ENCODE measurements at regions not wholly inside any gene's neighbourhood (a gene's known extent, or its start where the extent isn't known, plus 50 kb on each side); places are given as distances from the start of the nearest gene placed in this dataset.

- no peak overlapping the region for H3K27ac ChIP-seq (ENCODE audit: low read length)
- H3K4me1 Mint-ChIP-seq = no peaks in the 10 kb centered on the region
- H3K4me1 ChIP-seq (ENCODE audit: control insufficient read depth in 1 of 2, extremely low read depth in 1 of 2, insufficient read depth in 2 of 2, low read length in 2 of 2) = no peaks in the 10 kb centered on the region
- H3K27me3 ChIP-seq (replicated peaks in 1 of 2; ENCODE audit: control insufficient read depth in 2 of 2, extremely low read depth in 1 of 2, insufficient read depth in 2 of 2, low read length in 1 of 2) = no peaks in the 10 kb centered on the region
- ATAC-seq (replicated peaks in 1 of 4) = no peak
- H3K27ac Mint-ChIP-seq = no peak overlapping the region
- H3K36me3 ChIP-seq (ENCODE audit: control insufficient read depth in 2 of 2, extremely low read depth in 1 of 2, insufficient read depth in 1 of 2, low read length in 1 of 2) = no peaks in the 10 kb centered on the region
- peaks cover 11 to 16% of the 10 kb centered on the region in 2 donors for H3K27me3 Mint-ChIP-seq
- H3K36me3 Mint-ChIP-seq = no peaks in the 10 kb centered on the region
- ChIA-PET CTCF (no interaction called here), POLR2A (no interaction called here)
- H3K9me3 ChIP-seq = no peaks in the 10 kb centered on the region
- no CpG with 5 or more reads among the region's 1 CpG for WGBS (ENCODE audit: insufficient coverage)
- H3K4me3 Mint-ChIP-seq = no peak overlapping the region
- no peaks in the 10 kb centered on the region for H3K9me3 Mint-ChIP-seq
- DNase-seq = no peak
- no peak overlapping the region for H3K4me3 ChIP-seq (ENCODE audit: control insufficient read depth in 1 of 2, extremely low read depth in 1 of 2, low read length in 1 of 2)
Observed at GRCh38 chr12:45102818-45103217, 51.9 kb upstream of the DBX2 start.

GRCh38 chr12:45105996-45106395, 55.1 kb upstream of the DBX2 start:
- Mint-ChIP-seq H3K4me3 (no peak overlapping the region), H3K27me3 (peaks cover 12 to 13% of the 10 kb centered on the region in 2 donors), H3K9me3 (no peaks in the 10 kb centered on the region), H3K27ac (no peak overlapping the region), H3K36me3 (no peaks in the 10 kb centered on the region), H3K4me1 (no peaks in the 10 kb centered on the region)
- ATAC-seq (replicated peaks in 1 of 4) = no peak
- 93% methylated on average over 5 of the region's 10 CpGs for WGBS (ENCODE audit: insufficient coverage)
- no peaks in the 10 kb centered on the region for H3K9me3 ChIP-seq
- POLR2A ChIA-PET = no interaction called here
- no peaks in the 10 kb centered on the region for H3K4me1 ChIP-seq (ENCODE audit: control insufficient read depth in 1 of 2, extremely low read depth in 1 of 2, insufficient read depth in 2 of 2, low read length in 2 of 2)
- CTCF ChIA-PET = no interaction called here
- no peak for DNase-seq
- H3K27me3 ChIP-seq (replicated peaks in 1 of 2; ENCODE audit: control insufficient read depth in 2 of 2, extremely low read depth in 1 of 2, insufficient read depth in 2 of 2, low read length in 1 of 2) = no peaks in the 10 kb centered on the region
- H3K36me3 ChIP-seq (ENCODE audit: control insufficient read depth in 2 of 2, extremely low read depth in 1 of 2, insufficient read depth in 1 of 2, low read length in 1 of 2) = no peaks in the 10 kb centered on the region
- no peak overlapping the region for H3K27ac ChIP-seq (ENCODE audit: low read length)
- H3K4me3 ChIP-seq (ENCODE audit: control insufficient read depth in 1 of 2, extremely low read depth in 1 of 2, low read length in 1 of 2) = no peak overlapping the region

DNA sequence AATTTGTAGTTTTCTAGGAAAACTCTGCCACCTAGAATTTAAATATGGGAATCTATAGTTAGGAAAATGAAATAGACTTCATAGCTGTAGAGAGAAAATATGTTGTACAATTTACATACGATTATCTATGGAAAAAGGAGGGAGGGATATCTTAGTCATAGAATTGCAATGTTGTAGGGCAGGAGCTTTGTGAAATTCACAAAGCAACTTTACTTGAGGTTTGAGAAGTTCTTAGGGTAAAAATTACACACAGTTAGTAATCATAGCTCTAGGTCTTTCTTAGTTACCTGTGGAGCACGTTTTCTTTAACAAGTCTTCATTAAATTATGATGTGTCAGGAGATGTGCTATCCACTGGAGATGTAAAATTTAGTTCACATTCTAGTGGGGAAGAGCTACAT, 61.4 kb upstream of the DBX2 start:
- H3K27ac Mint-ChIP-seq = no peak overlapping the region
- no peak for ATAC-seq (replicated peaks in 1 of 4)
- H3K9me3 Mint-ChIP-seq = no peaks in the 10 kb centered on the region
- H3K4me3 Mint-ChIP-seq = no peak overlapping the region
- H3K9me3 ChIP-seq = no peaks in the 10 kb centered on the region
- no CpG with 5 or more reads among the region's 2 CpGs for WGBS (ENCODE audit: insufficient coverage)
- H3K27me3 Mint-ChIP-seq = peaks cover 15 to 17% of the 10 kb centered on the region in 2 donors
- H3K36me3 ChIP-seq (ENCODE audit: control insufficient read depth in 2 of 2, extremely low read depth in 1 of 2, insufficient read depth in 1 of 2, low read length in 1 of 2) = no peaks in the 10 kb centered on the region
- H3K27me3 ChIP-seq (replicated peaks in 1 of 2; ENCODE audit: control insufficient read depth in 2 of 2, extremely low read depth in 1 of 2, insufficient read depth in 2 of 2, low read length in 1 of 2) = peaks cover 0 to 3% of the 10 kb centered on the region in 2 experiments
- H3K27ac ChIP-seq (ENCODE audit: low read length) = no peak overlapping the region
- H3K4me3 ChIP-seq (ENCODE audit: control insufficient read depth in 1 of 2, extremely low read depth in 1 of 2, low read length in 1 of 2) = no peak overlapping the region
- H3K4me1 Mint-ChIP-seq = no peaks in the 10 kb centered on the region
- H3K36me3 Mint-ChIP-seq = no peaks in the 10 kb centered on the region
- ChIA-PET POLR2A (no interaction called here), CTCF (no interaction called here)
- H3K4me1 ChIP-seq (ENCODE audit: control insufficient read depth in 1 of 2, extremely low read depth in 1 of 2, insufficient read depth in 2 of 2, low read length in 2 of 2) = no peaks in the 10 kb centered on the region
- no peak for DNase-seq

DNA sequence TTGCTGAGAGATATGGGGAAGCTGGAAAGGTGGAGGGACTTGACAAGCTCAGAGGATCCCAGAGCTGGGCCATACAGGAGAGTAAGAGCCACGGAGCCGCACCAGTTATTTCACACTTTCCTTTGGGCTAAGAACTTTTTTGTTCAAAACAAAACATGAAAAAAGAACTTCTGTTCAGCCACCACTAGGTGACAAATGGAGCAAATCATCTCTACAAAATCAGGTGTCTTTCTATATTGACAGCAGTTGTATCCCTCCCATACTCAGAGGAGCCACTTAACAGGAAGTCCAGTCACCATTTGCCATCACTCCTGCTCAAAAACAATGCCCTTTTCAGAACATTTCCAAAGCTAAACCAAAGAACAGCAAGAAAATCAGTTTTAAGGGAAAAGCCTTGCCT, 70.3 kb upstream of the DBX2 start:
- no peak overlapping the region for H3K27ac ChIP-seq (ENCODE audit: low read length)
- H3K9me3 Mint-ChIP-seq = no peaks in the 10 kb centered on the region
- ATAC-seq (replicated peaks in 1 of 4) (no peak), DNase-seq (no peak)
- CTCF ChIA-PET = no interaction called here
- 80% methylated on average over 1 of the region's 2 CpGs for WGBS (ENCODE audit: insufficient coverage)
- H3K36me3 Mint-ChIP-seq = no peaks in the 10 kb centered on the region
- no peaks in the 10 kb centered on the region for H3K4me1 ChIP-seq (ENCODE audit: control insufficient read depth in 1 of 2, extremely low read depth in 1 of 2, insufficient read depth in 2 of 2, low read length in 2 of 2)
- H3K4me3 ChIP-seq (ENCODE audit: control insufficient read depth in 1 of 2, extremely low read depth in 1 of 2, low read length in 1 of 2) = no peak overlapping the region
- peaks cover 0 to 4% of the 10 kb centered on the region in 2 donors for H3K27me3 Mint-ChIP-seq
- POLR2A ChIA-PET = no interaction called here
- no peaks in the 10 kb centered on the region for H3K36me3 ChIP-seq (ENCODE audit: control insufficient read depth in 2 of 2, extremely low read depth in 1 of 2, insufficient read depth in 1 of 2, low read length in 1 of 2)
- no peaks in the 10 kb centered on the region for H3K4me1 Mint-ChIP-seq
- H3K27me3 ChIP-seq (replicated peaks in 1 of 2; ENCODE audit: control insufficient read depth in 2 of 2, extremely low read depth in 1 of 2, insufficient read depth in 2 of 2, low read length in 1 of 2) = no peaks in the 10 kb centered on the region
- no peaks in the 10 kb centered on the region for H3K9me3 ChIP-seq
- H3K27ac Mint-ChIP-seq = no peak overlapping the region
- no peak overlapping the region for H3K4me3 Mint-ChIP-seq

DNA sequence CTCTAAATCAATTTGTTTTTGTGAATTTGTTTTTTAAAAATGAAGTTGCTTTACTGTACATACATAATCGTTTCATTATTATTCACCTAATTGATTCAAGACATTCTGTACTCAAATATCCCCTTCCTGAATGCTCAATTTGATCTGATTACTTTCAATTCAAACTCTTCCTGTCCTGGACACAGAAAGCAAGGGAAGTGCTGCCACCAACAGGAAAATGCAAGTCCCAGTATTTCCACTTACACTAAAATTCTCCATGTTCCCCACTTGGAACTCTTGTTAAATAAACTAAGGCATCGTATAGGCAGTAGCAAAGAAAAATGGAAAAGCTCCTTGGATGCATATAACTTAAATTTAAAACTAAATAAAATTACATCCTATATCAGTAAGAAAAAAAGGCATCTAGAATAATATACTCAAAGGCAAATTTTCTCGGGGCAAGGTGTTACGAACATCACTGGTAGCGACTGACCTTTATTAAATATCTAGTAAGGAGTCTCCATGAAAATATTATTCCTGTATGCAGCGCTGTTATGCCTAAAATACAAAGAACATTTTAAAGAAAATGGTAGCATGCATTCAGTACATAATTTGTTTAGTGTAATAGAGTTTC, 72.0 kb upstream of the DBX2 start:
- no peak overlapping the region for H3K4me3 ChIP-seq (ENCODE audit: control insufficient read depth in 1 of 2, extremely low read depth in 1 of 2, low read length in 1 of 2)
- WGBS (ENCODE audit: insufficient coverage) = no CpG with 5 or more reads among the region's 6 CpGs
- Mint-ChIP-seq H3K27ac (no peak overlapping the region), H3K9me3 (no peaks in the 10 kb centered on the region), H3K27me3 (peaks cover 2 to 9% of the 10 kb centered on the region in 2 donors), H3K4me3 (no peak overlapping the region), H3K36me3 (no peaks in the 10 kb centered on the region), H3K4me1 (no peaks in the 10 kb centered on the region)
- no peaks in the 10 kb centered on the region for H3K36me3 ChIP-seq (ENCODE audit: control insufficient read depth in 2 of 2, extremely low read depth in 1 of 2, insufficient read depth in 1 of 2, low read length in 1 of 2)
- H3K27me3 ChIP-seq (replicated peaks in 1 of 2; ENCODE audit: control insufficient read depth in 2 of 2, extremely low read depth in 1 of 2, insufficient read depth in 2 of 2, low read length in 1 of 2) = no peaks in the 10 kb centered on the region
- ChIA-PET POLR2A (no interaction called here), CTCF (interaction anchor here in 1 of 2 donors (0.7 kb wide), 1 partner anchor 359 kb away, joined by 3 read pairs; no protein-coding TSS in a partner anchor)
- DNase-seq = no peak
- H3K4me1 ChIP-seq (ENCODE audit: control insufficient read depth in 1 of 2, extremely low read depth in 1 of 2, insufficient read depth in 2 of 2, low read length in 2 of 2) = no peaks in the 10 kb centered on the region
- no peak for ATAC-seq (replicated peaks in 1 of 4)
- H3K9me3 ChIP-seq = no peaks in the 10 kb centered on the region
- H3K27ac ChIP-seq (ENCODE audit: low read length) = no peak overlapping the region

DNA sequence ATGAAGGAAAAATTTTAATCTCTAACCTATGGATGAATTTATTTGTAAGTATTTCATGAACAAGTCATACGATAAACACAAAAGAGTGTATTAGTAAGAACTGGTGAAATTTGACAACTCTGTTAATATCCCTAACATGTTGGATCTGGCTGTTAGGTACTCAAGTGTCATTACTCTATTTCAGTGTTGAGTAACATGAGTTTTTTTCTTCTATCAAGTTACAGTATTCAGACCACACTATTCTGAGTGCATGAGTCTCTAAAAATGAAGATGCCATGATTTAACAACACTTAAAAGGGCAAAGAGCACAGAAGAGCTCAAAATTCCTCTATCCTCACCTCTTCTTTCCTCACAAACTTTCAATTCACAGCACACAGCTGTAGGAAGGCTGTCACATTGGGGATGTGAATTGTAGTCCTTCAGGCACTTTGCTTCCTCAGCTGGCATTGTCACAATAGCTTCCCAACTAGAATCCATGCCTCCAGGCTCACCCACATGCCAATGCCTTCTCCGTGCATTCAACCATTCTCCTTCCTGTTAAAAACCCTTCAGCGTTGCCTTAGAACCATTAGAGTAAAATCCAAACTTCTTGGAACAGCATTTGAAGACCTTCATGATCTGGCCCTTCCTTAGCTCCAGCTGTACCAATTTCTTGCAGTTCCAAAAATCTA, 73.7 kb upstream of the DBX2 start:
- WGBS (ENCODE audit: insufficient coverage) = 78% methylated on average over 2 of the region's 3 CpGs
- H3K36me3 Mint-ChIP-seq = no peaks in the 10 kb centered on the region
- H3K9me3 Mint-ChIP-seq = no peaks in the 10 kb centered on the region
- no peak for DNase-seq
- ChIA-PET POLR2A (no interaction called here), CTCF (no interaction called here)
- no peak overlapping the region for H3K27ac Mint-ChIP-seq
- Histone ChIP-seq H3K27me3 (replicated peaks in 1 of 2; ENCODE audit: control insufficient read depth in 2 of 2, extremely low read depth in 1 of 2, insufficient read depth in 2 of 2, low read length in 1 of 2) (no peaks in the 10 kb centered on the region), H3K27ac (ENCODE audit: low read length) (no peak overlapping the region), H3K36me3 (ENCODE audit: control insufficient read depth in 2 of 2, extremely low read depth in 1 of 2, insufficient read depth in 1 of 2, low read length in 1 of 2) (no peaks in the 10 kb centered on the region), H3K4me1 (ENCODE audit: control insufficient read depth in 1 of 2, extremely low read depth in 1 of 2, insufficient read depth in 2 of 2, low read length in 2 of 2) (no peaks in the 10 kb centered on the region), H3K9me3 (no peaks in the 10 kb centered on the region), H3K4me3 (ENCODE audit: control insufficient read depth in 1 of 2, extremely low read depth in 1 of 2, low read length in 1 of 2) (no peak overlapping the region)
- H3K4me1 Mint-ChIP-seq = no peaks in the 10 kb centered on the region
- peaks cover 6 to 16% of the 10 kb centered on the region in 2 donors for H3K27me3 Mint-ChIP-seq
- no peak overlapping the region for H3K4me3 Mint-ChIP-seq
- ATAC-seq (replicated peaks in 1 of 4) = no peak

Measured in T-cell (primary cell).